Sigmoid colon (tissue), 4 donors: ENCODE measurements at regions not wholly inside any gene's neighbourhood (a gene's known extent, or its start where the extent isn't known, plus 50 kb on each side); places are given as distances from the start of the nearest gene placed in this dataset.

ENCODE experiments used
- CTCF ChIP-seq, 4 experiments: fragments of 450-650 bp in 3 of 4; fragments of 200-600 bp in 1 of 4; IDR thresholded peaks; one replicate each; pipeline ENCODE4 v1.5.1; 2016 to 2019; ENCODE audit warnings: antibody characterized with exemption in 4 of 4, mild to moderate bottlenecking in 3 of 4, moderate library complexity in 2 of 4
- POLR2A ChIP-seq, 2 donors: fragments of 450-650 bp; IDR thresholded peaks; one replicate each; pipeline ENCODE4 v1.6.1; 2016; ENCODE audit warnings: antibody characterized with exemption in 2 of 2, mild to moderate bottlenecking in 2 of 2, moderate library complexity in 2 of 2
- POLR2AphosphoS5 ChIP-seq, 4 donors: sonication (generic); formaldehyde crosslinking; IDR thresholded peaks; one replicate each; pipeline ENCODE4 v1.6.1; 2017; ENCODE audit warnings: antibody characterized with exemption in 4 of 4

- no peak for TF ChIP-seq POLR2AphosphoS5 (IDR thresholded peaks at IDR 0.05)
- TF ChIP-seq CTCF (IDR thresholded peaks at IDR 0.05) = no peak
- no peak for TF ChIP-seq POLR2A (IDR thresholded peaks at IDR 0.05)
Observed at GRCh38 chr6:139988685-139989084, 614.2 kb upstream of the CITED2 start.
